SIG-M5 (cell line): ENCODE measurements at regions not wholly inside any gene's neighbourhood (a gene's known extent, or its start where the extent isn't known, plus 50 kb on each side); places are given as distances from the start of the nearest gene placed in this dataset.
"Not testable (repeated sequence)": the region's sequence is repeated elsewhere in the genome, so short reads cannot be mapped to it uniquely, and the experiment has no call there.

Source experiments
- DNase-seq: peaks from one replicate; lab custom pipeline; 2025; lab: John Stamatoyannopoulos, UW

DNA sequence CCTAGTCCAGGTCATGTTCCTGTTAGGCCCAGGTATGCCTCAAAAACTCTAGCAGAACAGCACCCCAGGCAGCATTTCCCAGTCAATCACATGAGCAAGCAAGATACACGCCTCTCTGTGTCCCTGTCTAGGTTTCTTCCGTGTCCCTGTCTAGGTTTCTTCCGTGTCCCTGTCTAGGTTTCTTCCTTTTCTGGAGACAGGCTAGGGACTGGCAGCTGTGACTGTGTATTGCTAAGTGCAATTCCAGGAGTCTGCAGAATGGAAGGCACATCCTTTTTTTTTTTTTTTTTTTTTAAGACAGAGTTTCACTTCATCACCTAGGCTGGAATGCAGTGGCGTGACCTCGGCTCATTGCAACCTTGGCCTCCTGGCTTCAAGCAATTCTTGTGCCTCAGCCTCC lies 77.6 kb downstream of the SETD4 start:
- DNase-seq: no peak

- no peak for DNase-seq
These were observed 78.7 kb downstream of the SETD4 start for GRCh38 chr21:35981514-35982070.

DNA sequence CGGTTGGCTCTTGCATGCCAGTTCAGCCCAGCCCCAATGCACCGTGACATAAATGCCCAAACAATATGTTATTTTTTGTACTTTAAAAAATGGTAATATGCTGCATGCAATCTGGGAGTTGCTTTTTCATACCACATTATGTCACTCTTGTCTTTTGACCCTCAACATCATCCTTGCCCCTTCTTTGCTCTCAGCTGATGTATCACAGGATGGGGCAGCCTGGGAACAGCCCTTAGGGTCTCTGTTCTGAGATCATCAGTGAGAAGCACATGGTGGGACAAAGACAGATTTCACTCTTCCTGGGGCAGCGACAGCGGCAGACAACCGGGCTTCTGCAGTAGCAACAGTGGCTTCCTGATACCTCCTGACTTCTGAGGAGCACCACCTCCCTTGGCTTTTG lies 79.5 kb downstream of the SETD4 start:
- no peak for DNase-seq

DNA sequence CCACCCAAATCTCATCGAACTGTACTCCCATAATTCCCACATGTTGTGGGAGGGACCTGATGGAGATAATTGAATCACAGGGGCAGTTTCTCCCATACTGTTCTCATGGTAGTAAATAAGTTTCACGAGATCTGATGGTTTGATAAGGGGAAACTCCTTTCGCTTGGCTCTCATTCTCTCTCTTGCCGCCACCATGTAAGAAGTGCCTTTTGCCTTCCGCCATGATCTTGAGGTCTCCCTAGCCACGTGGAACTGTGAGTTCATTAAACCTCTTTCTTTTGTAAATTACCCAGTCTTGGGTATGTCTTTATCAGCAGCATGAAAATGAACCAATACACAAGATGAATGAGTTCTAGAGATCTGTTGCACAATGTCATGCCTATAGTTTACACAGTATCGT lies 82.5 kb downstream of the SETD4 start:
- not testable (repeated sequence) for DNase-seq

DNA sequence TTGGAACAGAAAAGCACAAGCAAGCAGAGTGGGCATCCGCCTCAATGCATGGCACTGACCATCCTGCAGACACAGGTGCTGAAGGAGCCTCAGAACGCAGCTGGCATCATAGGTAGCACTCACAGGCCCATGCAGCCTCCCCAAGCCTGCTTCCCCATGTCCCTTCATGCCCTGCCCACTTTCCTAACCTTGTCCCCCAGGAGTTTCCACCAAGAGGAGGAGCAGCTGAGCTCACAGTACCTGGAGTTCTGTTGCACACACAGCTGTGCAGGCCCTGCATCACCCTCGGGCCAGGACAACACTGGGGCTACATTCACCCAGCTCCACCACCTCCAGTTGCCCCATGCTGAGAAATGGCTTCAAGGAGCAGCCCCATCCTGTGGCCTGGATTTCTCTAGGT lies 83.4 kb downstream of the SETD4 start:
- no peak for DNase-seq

DNA sequence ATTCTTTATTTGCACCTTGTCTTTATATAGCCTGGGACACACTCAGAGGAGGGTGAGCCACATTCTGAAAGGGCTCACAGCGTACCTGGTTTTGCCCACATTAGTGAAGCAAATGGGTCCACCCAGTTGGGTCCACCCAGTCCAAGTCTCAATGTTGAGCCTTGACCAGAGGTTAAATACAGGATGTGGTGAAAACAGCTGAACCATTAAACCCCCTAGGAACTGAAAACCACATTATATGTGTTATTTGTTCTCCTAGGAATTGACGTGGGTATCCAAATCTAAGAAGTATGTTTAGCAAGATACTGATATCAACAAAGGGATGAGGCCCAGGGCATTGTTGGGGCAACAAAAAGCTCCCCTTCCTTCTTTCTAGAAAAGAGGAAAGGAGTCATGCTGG lies 83.8 kb downstream of the SETD4 start:
- DNase-seq: no peak

- no peak for DNase-seq
These were observed 85.6 kb downstream of the SETD4 start for GRCh38 chr21:35974775-35975174.

GRCh38 chr21:35971824-35972223 lies 88.5 kb downstream of the SETD4 start:
- no peak for DNase-seq

DNA sequence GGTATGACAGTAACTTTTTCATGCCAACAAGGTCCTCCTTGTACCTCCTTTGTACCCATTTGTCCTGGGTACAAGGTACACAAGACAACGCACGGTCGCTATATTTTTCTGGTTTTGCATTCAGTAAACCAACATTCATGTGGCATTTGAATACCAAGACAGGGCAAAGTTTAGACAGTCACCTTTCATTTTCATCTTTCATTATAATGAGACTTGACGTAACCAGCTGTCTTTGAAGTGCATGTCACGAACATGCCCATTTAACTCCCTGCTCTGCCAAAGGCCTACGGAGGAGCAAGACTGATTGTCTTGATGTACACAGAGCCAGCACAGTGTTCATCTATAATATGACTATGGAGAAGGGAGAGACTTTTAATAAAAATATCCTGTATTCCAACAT lies 91.0 kb downstream of the SETD4 start:
- no peak for DNase-seq

DNA sequence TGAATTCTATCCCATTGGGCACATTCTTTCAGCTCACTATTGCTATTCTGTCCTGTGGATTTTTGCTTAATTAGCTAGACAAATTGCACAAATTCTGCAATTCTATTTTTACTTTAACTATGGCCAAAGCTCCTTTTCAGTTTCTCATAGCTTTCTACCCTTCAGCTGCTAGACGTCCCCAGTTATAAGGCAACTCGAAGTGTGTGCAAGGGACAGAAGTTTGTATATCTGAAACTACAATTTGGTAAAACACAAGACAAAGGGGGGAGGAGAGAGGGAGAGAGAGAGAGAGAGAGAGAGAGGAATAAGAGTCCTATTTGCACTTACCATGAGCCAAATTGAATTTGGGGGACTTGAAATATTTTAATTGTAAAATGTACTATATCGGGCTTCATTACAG lies 91.8 kb downstream of the SETD4 start:
- DNase-seq: no peak

- no peak for DNase-seq
These were observed 94.6 kb downstream of the SETD4 start for GRCh38 chr21:35965699-35966098.

GRCh38 chr21:35963920-35964451 lies 96.3 kb downstream of the SETD4 start:
- no peak for DNase-seq

- no peak for DNase-seq
These were observed 97.4 kb downstream of the SETD4 start for GRCh38 chr21:35962917-35963316.

DNA sequence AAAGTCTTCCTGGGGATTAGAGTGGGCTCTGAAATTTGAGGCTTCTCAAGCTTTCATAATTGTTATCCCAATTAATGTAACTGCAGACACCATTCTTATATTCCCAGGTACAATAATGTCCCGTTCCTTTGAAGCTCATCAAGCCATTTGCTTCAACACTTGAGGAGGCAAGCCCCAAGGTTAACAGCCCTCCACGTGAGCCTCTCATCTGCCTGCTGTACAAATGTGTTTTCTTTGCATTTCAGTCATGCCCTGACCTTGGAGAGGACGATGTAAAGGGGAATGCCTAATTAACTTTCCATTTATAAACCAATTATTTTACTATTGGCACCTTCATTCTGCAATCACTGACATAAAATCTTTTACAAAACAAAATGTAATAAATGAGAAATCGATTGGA lies 106.3 kb downstream of the SETD4 start:
- no peak for DNase-seq

- DNase-seq: no peak
These were observed 106.7 kb downstream of the SETD4 start for GRCh38 chr21:35953597-35953996.

DNA sequence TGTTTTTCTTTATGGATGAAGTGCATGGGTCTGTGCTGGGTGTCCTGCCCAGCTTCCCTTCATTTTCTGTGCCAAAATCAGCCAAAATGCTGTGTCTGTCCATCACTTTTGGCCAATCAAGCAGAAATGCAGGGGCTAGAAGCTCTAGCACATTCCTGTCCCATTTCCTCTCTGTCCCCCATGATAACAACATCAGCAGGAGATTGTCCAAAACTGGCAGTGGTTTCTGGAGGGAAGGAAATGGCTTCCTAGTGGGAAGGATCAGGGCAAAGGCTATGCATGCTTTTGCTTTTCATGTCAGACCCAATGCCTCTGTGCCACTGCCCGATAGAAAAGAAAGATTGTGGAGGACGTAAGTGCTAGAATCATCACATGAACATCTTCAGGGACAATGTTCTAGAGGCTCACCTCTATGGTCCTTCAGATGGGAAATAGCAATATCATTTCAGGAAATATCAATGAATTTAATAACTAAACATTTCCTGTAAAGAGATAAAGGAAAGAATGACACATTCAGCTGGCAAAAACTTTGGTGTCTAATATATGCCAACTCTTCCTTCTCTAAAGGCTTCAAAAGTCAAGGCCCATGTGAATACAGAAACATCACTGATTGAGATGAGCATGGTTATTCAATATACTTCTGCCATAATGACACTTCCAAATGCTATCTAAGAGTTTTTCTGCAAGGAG lies 107.5 kb downstream of the SETD4 start:
- DNase-seq: no peak

GRCh38 chr21:35948982-35949381 lies 111.3 kb downstream of the SETD4 start:
- DNase-seq: no peak

DNA sequence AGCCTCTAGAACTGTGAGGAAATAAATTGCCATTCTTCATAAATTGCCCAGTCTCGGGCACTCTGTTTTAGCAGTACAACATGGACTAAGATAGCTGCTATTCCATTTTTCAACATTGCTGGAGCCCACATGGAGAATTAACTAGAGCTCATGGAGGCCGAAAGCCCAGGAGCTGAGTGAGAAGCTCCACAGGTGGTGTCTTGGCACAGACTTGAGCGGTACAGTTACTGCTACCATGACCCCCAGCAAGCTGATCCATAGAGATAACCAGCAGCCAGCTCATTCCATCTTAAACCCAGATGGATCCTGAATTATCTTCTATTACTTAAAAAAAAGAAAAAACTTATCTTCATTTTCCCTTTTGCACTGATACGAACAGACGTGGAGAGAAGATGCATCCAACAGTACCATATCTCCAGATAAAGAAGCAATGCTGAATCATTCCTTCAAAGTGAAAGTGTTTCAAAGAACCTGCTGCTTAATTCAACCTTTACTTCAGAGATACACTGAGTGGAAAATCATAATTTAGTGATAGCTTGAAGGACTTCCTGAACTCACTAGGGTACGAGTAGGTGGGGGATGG lies 115.1 kb downstream of the SETD4 start:
- DNase-seq: no peak

DNA sequence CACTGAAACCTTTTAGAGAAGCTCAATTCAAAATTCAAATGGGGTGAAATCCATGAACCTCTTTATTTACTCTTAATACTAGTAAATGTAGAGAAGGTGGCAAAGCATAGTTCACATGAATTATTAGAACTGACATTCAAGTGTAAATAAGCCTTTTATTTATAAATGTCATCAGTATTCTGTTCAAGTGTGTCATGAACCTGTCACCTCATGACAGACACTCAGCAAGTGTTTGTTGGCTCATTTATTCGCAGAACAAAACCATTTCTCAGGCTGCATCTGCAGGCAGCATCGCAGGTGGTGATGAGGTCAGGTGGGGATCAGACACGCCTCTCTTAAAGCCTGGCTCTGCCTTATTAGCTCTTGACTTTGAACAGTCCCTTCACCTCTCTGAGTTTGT lies 116.6 kb downstream of the SETD4 start:
- no peak for DNase-seq

DNA sequence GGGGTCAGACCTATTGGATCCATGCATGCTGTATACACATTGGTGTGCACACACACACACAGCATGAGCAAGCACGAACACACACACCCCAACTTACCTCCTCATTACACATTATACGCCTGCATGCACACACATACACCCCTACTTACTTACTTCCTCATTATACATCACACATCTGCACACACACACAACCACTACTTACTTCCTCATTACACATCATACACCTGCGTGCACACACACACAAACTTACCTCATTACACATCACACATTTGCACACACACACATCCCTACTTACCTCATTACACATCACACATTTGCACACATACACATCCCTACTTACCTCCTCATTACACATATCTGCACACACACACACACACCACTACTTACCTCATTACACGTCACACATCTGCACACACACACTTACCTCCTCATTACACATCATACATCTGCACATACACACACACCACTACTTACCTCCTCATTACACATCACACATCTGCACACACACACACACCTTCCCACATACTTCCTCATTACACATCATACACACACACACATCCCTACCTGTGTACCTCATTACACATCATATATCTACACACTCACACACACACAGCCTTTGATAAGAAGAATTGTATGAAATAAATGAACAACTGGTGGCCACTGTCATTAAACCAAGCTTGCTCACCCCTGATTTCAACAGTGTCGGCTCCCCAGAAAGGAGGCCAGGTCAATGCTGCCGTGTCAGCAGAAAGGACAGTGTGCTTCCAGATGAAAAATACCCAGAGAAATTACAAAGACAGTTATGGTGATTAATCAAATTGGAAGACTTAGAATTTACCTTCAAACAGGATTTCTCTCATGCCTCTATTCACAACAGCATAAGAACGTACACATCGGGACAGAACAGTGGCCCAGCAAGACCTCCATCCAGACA lies 117.8 kb downstream of the SETD4 start:
- no peak for DNase-seq

DNA sequence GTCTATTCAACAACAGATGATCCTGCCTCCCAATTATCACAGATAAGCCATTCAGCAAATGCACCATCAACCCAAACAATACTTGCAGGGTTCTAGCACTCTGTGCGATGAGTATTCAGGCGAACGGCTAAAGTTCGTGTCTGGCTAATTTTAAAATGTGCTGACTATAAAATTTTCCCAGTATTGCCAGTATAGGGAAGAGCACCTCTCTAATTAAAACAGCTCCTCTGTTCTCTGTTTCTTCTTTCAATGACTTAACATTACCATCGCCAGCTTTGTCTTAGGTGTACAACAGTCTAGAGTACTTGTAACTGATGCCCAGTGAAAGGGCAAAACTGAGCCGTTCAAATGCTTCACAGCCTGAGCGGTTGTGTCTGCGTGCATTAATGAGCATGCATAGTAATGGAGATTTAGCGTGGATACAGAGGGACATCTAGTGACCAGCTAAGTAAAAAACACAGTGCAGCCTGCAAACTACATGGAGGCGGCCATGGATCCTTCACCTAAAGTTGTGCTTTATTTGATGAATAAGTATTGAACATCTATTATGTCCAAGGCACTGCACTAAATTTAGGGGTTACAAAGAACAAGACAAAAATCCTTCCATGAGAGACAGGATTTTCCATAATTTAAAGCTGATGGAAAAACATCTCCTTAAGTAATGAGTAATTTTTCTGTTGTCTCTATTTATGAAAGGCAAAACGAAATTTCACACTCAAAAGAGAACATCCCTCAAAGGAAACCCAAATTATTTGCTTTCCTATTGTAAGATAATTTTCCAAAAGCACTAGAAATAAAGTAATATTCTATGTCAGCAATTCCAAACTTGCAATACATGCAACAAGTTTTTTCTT lies 120.0 kb downstream of the SETD4 start:
- no peak for DNase-seq

GRCh38 chr21:35938446-35938845 lies 121.9 kb downstream of the SETD4 start:
- no peak for DNase-seq
